ENCODE measurements at regions not wholly inside any gene's neighbourhood (a gene's known extent, or its start where the extent isn't known, plus 50 kb on each side); places are given as distances from the start of the nearest gene placed in this dataset.

- no peaks in the 10 kb centered on the region for H3K79me2 ChIP-seq (ENCODE audit: control insufficient read depth, insufficient read depth, low read length)
- ChIA-PET POLR2A (no interaction called here), CTCF (ENCODE audit: low intra/inter-chr PET ratio) (no interaction called here)
- no TSS peak for BruUV-seq (replicated peaks)
- H3K9me1 ChIP-seq (ENCODE audit: control insufficient read depth, insufficient read depth, low read length) = no peaks in the 10 kb centered on the region
- FAIRE-seq (peak; percentile 35), ATAC-seq (peak; percentile 68), DNase-seq (ENCODE audit: extremely low read depth in 1 of 4, low spot score in 3 of 4) (peak in 2 of 4 experiments; percentile 9 to 43)
- H3K27me3 ChIP-seq (ENCODE audit: control insufficient read depth in 2 of 2, insufficient read depth in 2 of 2, low read length in 2 of 2) = no peaks in the 10 kb centered on the region
- H3K4me3 ChIP-seq = no peak overlapping the region
- H3K4me2 ChIP-seq (ENCODE audit: insufficient read depth, low read length) = peak overlapping the region; percentile 26
- H3K9me3 ChIP-seq (replicated peaks; ENCODE audit: control insufficient read depth, insufficient read depth, low read depth, low read length) = no peaks in the 10 kb centered on the region
- H3K9ac ChIP-seq (ENCODE audit: insufficient read depth in 1 of 2, low read depth in 2 of 2, low read length in 2 of 2) = no peak overlapping the region
- no peaks in the 10 kb centered on the region for H4K20me1 ChIP-seq (replicated peaks; ENCODE audit: control insufficient read depth, insufficient read depth, low read length)
- no peak overlapping the region for H3K27ac ChIP-seq (ENCODE audit: extremely low read depth, low read depth, low read length)
- H2AFZ ChIP-seq (ENCODE audit: low read depth, low read length) = 0 out of 2 replicates have a peak overlapping the region, but pooled peaks have one; percentile 43
- 0% methylated on average over 2 of the region's 2 CpGs for WGBS (ENCODE audit: insufficient coverage, low coverage, missing lambda C conversion rate)
- intact Hi-C loops (cut with micrococcal nuclease) = no loop called here
- in situ Hi-C loops (cut with MboI) = no loop called here
- no peaks in the 10 kb centered on the region for H3K36me3 ChIP-seq (ENCODE audit: control insufficient read depth, insufficient read depth, low read length)
- no peaks in the 10 kb centered on the region; a peak in 1 of 5 replicates for H3K4me1 ChIP-seq (replicated peaks in 1 of 2; ENCODE audit: control insufficient read depth in 2 of 2, insufficient read depth in 2 of 2, low read length in 2 of 2)
- TF ChIP-seq STAT5B (CRISPR knock-in tag; IDR thresholded peaks at IDR 0.05) (no peak), ZC3H11A (IDR thresholded peaks at IDR 0.05; ENCODE audit: low read depth, low read length) (no peak), MXI1 (IDR thresholded peaks at IDR 0.05; ENCODE audit: low read depth, low read length) (no peak), ESRRA (IDR thresholded peaks at IDR 0.05; ENCODE audit: borderline replicate concordance, low read depth) (no peak), NFIX (CRISPR knock-in tag; IDR thresholded peaks at IDR 0.05; ENCODE audit: low read depth) (no peak), CBFA2T3 (IDR thresholded peaks at IDR 0.05) (peak; percentile 21; the same call in 1 of the 2 replicates), ILK (tag; IDR thresholded peaks at IDR 0.05; ENCODE audit: borderline replicate concordance, low read depth) (no peak), CBX3 (IDR thresholded peaks at IDR 0.05; ENCODE audit: borderline replicate concordance in 1 of 2, low read length in 2 of 2) (peak in 1 of 2 experiments; percentile 50; a peak in 1 of 3 replicates), ZNF134 (CRISPR knock-in tag; conservative IDR thresholded peaks at IDR 0.05) (no peak), KLF13 (tag; IDR thresholded peaks at IDR 0.05; ENCODE audit: borderline replicate concordance, low read depth) (no peak), L3MBTL2 (IDR thresholded peaks at IDR 0.05) (0 out of 2 replicates have a peak, but pooled peaks have one; percentile 16), MAX (CRISPR knock-in tag; IDR thresholded peaks at IDR 0.05) (peak; percentile 23; the same call in 1 of the 2 replicates), TFAP4 (CRISPR knock-in tag; IDR thresholded peaks at IDR 0.05; ENCODE audit: borderline replicate concordance) (peak; percentile 70), ZBTB43 (CRISPR knock-in tag; IDR thresholded peaks at IDR 0.05) (no peak), MXD1 (CRISPR knock-in tag; IDR thresholded peaks at IDR 0.05; ENCODE audit: borderline replicate concordance, poor library complexity, severe bottlenecking) (no peak), ZNF668 (CRISPR knock-in tag; IDR thresholded peaks at IDR 0.05) (no peak), CEBPB (tag; IDR thresholded peaks at IDR 0.05) (no peak), FOXJ2 (tag; IDR thresholded peaks at IDR 0.05) (peak; percentile 31; the same call in 1 of the 2 replicates), DMBX1 (CRISPR knock-in tag; IDR thresholded peaks at IDR 0.05; ENCODE audit: borderline replicate concordance) (0 out of 2 replicates have a peak, but pooled peaks have one; percentile 42)
Measured at GRCh38 chr1:196115646-196116045, 492.6 kb downstream of the KCNT2 start.

All from K562 (cell line).